Omental fat pad (tissue), 3 donors: ENCODE measurements at regions not wholly inside any gene's neighbourhood (a gene's known extent, or its start where the extent isn't known, plus 50 kb on each side); places are given as distances from the start of the nearest gene placed in this dataset.

Experiments used
- ATAC-seq: fragments of 150-250 bp; one replicate; pipeline ENCODE4 v1.9.1; 2016; ENCODE audit warnings: mild to moderate bottlenecking, moderate library complexity; ENCODE audit not compliant: low FRiP score
- DNase-seq: peaks from one replicate; pipeline ENCODE4 v3.0.0-alpha.2; 2019; ENCODE audit warnings: low spot score
- CTCF ChIP-seq, 3 donors: fragments of 450-650 bp; IDR thresholded peaks; one replicate each; pipeline ENCODE4 v1.5.1; 2016 to 2017; ENCODE audit warnings: antibody characterized with exemption in 3 of 3, mild to moderate bottlenecking in 3 of 3, moderate library complexity in 2 of 3

GRCh38 chr7:38051786-38052185 lies 126.3 kb upstream of the STARD3NL start:
- TF ChIP-seq CTCF (IDR thresholded peaks at IDR 0.05) = no peak
- no peak for DNase-seq
- no peak for ATAC-seq

- TF ChIP-seq CTCF (IDR thresholded peaks at IDR 0.05) = no peak
- no peak for ATAC-seq
- no peak for DNase-seq
Observed at GRCh38 chr7:38052786-38053185, 125.3 kb upstream of the STARD3NL start.

GRCh38 chr7:38054199-38054598 lies 123.8 kb upstream of the STARD3NL start:
- no peak for ATAC-seq

GRCh38 chr7:38057829-38058228 lies 120.2 kb upstream of the STARD3NL start:
- no peak for TF ChIP-seq CTCF (IDR thresholded peaks at IDR 0.05)
- DNase-seq = no peak
- no peak for ATAC-seq

More at GRCh38 chr7:38054199-38054598, 123.8 kb upstream of the STARD3NL start:
- no peak for DNase-seq
- TF ChIP-seq CTCF (IDR thresholded peaks at IDR 0.05) = no peak

- no peak for TF ChIP-seq CTCF (IDR thresholded peaks at IDR 0.05)
- ATAC-seq (no peak), DNase-seq (no peak)
Observed at GRCh38 chr7:38060116-38060515, 117.9 kb upstream of the STARD3NL start.

- TF ChIP-seq CTCF (IDR thresholded peaks at IDR 0.05) = no peak
- DNase-seq = no peak
- no peak for ATAC-seq
Observed at GRCh38 chr7:38060637-38061036, 117.4 kb upstream of the STARD3NL start.

- no peak for ATAC-seq
- no peak for DNase-seq
- TF ChIP-seq CTCF (IDR thresholded peaks at IDR 0.05) = no peak
Observed at GRCh38 chr7:38066391-38066790, 111.7 kb upstream of the STARD3NL start.
